CD4-positive, alpha-beta T cell treated with Interleukin-2 at 100 ng/mL for 4 hours (primary cell): ENCODE measurements at regions not wholly inside any gene's neighbourhood (a gene's known extent, or its start where the extent isn't known, plus 50 kb on each side); places are given as distances from the start of the nearest gene placed in this dataset.
"Not testable (repeated sequence)": the region's sequence is repeated elsewhere in the genome, so short reads cannot be mapped to it uniquely, and the experiment has no call there.

ENCODE experiments used
- DNase-seq: peaks from one replicate; pipeline ENCODE4 v3.0.0-alpha.2; 2020; ENCODE audit warnings: low spot score

DNA sequence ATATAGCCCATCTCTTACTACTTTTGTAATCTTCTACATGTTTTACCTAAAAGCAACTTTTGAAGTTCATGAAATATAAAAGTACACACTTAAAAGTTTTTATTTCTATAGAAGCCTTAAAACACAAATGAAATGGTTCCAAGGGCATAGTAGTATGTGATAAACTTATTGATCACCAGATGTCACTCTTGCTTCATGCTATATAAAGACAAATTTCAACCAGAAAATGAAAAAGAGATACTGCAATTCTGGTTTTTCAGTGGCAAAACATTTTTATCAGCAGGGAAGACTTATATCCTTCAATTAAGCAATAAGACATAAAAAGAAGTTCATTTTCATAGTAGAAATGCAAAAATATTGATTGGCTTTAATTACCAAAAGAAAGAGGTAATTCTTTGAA lies 69.4 kb upstream of the FBXL17 start:
- DNase-seq = no peak

DNA sequence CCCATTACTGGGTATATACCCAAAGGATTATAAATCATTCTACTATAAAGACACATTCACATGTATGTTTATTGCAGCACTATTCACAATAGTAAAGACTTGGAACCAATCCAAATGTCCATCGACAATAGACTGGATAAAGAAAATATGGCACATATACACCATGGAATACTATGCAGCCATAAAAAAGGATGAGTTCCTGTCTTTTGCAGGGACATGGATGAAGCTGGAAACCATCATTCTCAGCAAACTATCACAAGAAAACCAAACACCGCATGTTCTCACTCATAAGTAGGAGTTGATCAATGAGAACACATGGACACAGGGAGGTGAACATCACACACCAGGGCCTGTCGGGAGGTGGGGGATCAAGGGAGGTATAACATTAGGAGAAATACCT lies 62.2 kb upstream of the FBXL17 start:
- not testable (repeated sequence) for DNase-seq

DNA sequence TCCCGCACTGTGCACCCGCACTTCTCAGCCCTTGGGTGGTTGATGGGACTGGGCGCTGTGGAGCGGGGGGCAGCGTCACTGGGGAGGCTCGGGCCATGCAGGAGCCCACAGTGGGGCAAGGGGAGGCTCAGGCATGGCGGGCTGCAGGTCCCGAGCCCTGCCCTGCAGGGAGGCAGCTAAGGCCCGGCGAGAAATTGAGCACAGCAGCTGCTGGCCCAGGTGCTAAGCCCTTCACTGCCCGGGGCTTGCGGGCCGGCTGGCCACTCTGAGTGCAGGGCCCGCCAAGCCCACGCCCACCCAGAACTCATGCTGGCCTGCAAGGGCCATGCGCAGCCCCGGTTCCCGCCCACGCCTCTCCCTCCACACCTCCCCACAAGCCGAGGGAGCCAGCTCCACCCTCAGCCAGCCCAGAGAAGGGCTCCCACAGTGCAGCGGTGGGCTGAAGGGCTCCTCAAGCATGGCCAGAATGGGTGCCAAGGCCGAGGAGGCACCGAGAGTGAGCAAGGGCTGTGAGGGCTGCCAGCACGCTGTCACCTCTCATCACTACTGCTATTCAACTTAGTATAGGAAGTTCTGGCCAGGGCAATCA lies 60.3 kb upstream of the FBXL17 start:
- not testable (repeated sequence) for DNase-seq

DNA sequence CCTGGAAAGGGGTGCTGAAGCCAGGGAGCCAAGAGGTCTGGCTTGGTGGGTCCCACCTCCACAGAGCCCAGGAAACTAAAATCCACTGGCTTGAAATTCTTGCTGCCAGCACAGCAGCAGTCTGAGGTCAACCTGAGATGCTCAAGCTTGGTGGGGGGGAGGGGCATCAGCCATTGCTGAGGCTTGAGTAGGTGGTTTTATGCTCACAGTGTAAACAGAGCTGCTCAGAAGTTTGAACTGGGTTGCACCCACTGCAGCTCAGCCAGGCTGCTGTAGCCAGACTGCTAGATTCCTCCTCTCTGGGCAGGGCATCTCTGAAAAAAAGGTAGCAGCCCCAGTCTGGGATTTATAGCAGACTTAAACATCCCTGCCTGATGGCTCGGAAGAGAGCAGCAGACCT lies 55.5 kb upstream of the FBXL17 start:
- DNase-seq = no peak

DNA sequence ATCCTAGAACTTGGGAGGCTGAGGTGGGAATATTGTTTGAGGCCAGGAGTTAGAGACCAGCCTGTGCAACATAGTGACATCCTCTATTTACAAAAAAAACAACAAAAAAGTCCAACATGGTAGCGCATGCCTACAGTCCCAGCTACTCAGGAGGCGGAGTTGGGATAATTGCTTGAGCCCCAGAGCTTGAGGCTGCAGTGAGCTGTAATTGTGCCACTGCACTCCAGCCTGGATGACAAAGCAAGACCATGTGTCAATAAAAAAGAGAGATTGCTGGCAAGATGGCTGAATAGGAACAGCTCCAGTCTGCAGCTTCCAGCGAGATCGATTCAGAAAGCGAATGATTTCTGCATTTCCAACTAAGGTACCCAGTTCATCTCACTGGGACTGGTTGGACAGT lies 54.8 kb upstream of the FBXL17 start:
- no peak for DNase-seq

DNA sequence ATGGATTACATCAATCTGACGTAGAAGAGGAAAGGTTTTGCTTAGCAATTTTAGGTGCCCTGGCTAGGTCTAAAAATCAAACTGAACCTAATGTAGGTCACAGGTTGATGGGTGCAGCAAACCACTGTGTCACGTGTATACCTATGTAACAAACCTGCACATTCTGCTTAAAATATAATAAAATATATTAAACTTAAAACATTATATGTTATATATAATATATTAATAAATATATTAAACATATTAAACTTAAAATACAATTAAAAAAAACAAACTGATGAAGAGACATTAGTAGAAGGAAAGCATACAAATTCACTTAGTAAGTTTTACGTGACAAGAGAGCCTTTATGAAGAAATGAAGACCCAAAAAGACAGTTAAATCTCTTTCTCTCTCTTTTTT lies 51.7 kb upstream of the FBXL17 start:
- no peak for DNase-seq

DNA sequence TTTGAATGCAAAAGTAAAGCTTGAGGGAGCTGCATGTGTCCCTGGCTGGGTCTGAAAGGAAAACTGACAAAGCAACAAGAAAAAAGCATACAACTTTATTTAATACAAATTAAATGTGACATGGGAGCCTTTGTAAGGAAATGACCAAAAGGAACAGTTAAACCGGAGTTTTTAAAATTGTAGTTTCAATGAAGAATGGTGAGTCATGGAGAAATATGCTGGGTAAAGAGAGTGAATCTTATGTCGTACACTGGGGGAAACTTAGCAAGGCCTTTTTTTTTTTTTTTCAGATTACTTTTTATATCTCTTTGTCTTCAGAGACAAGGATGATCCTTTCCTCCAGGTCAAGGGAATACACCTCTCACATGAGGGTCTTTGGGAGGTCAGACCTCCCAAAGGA lies 50.1 kb upstream of the FBXL17 start:
- no peak for DNase-seq
